ENCODE measurements at regions not wholly inside any gene's neighbourhood (a gene's known extent, or its start where the extent isn't known, plus 50 kb on each side); places are given as distances from the start of the nearest gene placed in this dataset.

DNA sequence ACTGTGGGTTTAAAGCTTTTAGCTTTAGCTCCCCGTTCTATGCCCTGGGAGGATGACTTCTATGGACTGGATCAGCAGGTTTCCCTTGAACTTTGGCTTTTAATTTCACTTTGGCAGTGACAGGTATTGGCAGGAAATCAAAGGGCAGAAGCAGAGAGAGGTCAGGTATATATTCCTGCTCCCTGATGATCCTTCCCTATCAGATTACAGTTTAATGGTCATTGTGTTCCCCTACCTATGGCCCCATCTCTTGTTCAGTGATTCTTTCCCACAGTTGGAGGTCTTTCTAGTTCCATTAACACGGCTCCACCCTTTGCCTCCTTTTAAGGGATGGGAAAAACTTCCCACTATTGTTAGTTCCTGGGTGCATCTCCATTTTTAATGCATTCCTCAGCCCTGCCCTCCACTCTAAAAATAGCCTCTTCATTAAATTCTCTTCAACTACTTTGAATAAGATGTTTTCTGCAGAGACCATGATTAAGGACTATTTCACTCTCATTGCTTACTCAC lies 107.8 kb upstream of the TMEM47 start:
- no peaks in the 10 kb centered on the region for H4K20me1 ChIP-seq (ENCODE audit: insufficient read depth, poor library complexity, severe bottlenecking)
- no peak overlapping the region for H2AFZ ChIP-seq
- no peaks in the 10 kb centered on the region for H3K79me2 ChIP-seq
- H3K4me1 ChIP-seq (ENCODE audit: insufficient read depth) = no peaks in the 10 kb centered on the region
- no peak overlapping the region for H3K4me2 ChIP-seq
- H3K36me3 ChIP-seq (replicated peaks; ENCODE audit: insufficient read depth, low read depth) = no peaks in the 10 kb centered on the region
- 59% methylated on average over 2 of the region's 2 CpGs for WGBS (ENCODE audit: low lambda C conversion rate, missing lambda C conversion rate)
- no peak overlapping the region for H3K4me3 ChIP-seq
- H3K9me3 ChIP-seq (ENCODE audit: low read depth) = no peaks in the 10 kb centered on the region
- TF ChIP-seq CTCF (IDR thresholded peaks at IDR 0.05; ENCODE audit: poor library complexity) (no peak), EZH2 (IDR thresholded peaks at IDR 0.05; ENCODE audit: borderline replicate concordance) (no peak), EZH2phosphoT487 (IDR thresholded peaks at IDR 0.05; ENCODE audit: low read depth, severe bottlenecking, unreplicated experiment) (no peak)
- DNase-seq (ENCODE audit: low spot score) = no peak
- H3K9me2 ChIP-seq (replicated peaks; ENCODE audit: insufficient read depth) = no peaks in the 10 kb centered on the region
- no peaks in the 10 kb centered on the region for H3K27me3 ChIP-seq
- H3K27ac ChIP-seq = no peak overlapping the region

GRCh38 chrX:34768290-34768689 lies 111.2 kb upstream of the TMEM47 start:
- H3K4me3 ChIP-seq = no peak overlapping the region
- no peaks in the 10 kb centered on the region for H3K4me1 ChIP-seq (ENCODE audit: insufficient read depth)
- WGBS (ENCODE audit: low lambda C conversion rate, missing lambda C conversion rate) = 92% methylated on average over 2 of the region's 2 CpGs

GRCh38 chrX:34770511-34770910 lies 113.4 kb upstream of the TMEM47 start:
- Histone ChIP-seq H3K36me3 (replicated peaks; ENCODE audit: insufficient read depth, low read depth) (no peaks in the 10 kb centered on the region), H3K4me3 (no peak overlapping the region), H3K27ac (no peak overlapping the region), H2AFZ (no peak overlapping the region), H4K20me1 (ENCODE audit: insufficient read depth, poor library complexity, severe bottlenecking) (no peaks in the 10 kb centered on the region), H3K9me3 (ENCODE audit: low read depth) (no peaks in the 10 kb centered on the region), H3K27me3 (no peaks in the 10 kb centered on the region), H3K79me2 (no peaks in the 10 kb centered on the region), H3K4me2 (no peak overlapping the region), H3K9me2 (replicated peaks; ENCODE audit: insufficient read depth) (no peaks in the 10 kb centered on the region), H3K4me1 (ENCODE audit: insufficient read depth) (no peaks in the 10 kb centered on the region)
- TF ChIP-seq CTCF (IDR thresholded peaks at IDR 0.05; ENCODE audit: poor library complexity) (no peak), EZH2 (IDR thresholded peaks at IDR 0.05; ENCODE audit: borderline replicate concordance) (no peak), EZH2phosphoT487 (IDR thresholded peaks at IDR 0.05; ENCODE audit: low read depth, severe bottlenecking, unreplicated experiment) (no peak)
- DNase-seq (ENCODE audit: low spot score) = no peak
- WGBS (ENCODE audit: low lambda C conversion rate, missing lambda C conversion rate) = 95% methylated on average over 1 of the region's 1 CpG

More at GRCh38 chrX:34768290-34768689, 111.2 kb upstream of the TMEM47 start:
- TF ChIP-seq EZH2 (IDR thresholded peaks at IDR 0.05; ENCODE audit: borderline replicate concordance) (no peak), CTCF (IDR thresholded peaks at IDR 0.05; ENCODE audit: poor library complexity) (no peak), EZH2phosphoT487 (IDR thresholded peaks at IDR 0.05; ENCODE audit: low read depth, severe bottlenecking, unreplicated experiment) (no peak)
- Histone ChIP-seq H3K9me3 (ENCODE audit: low read depth) (no peaks in the 10 kb centered on the region), H3K79me2 (no peaks in the 10 kb centered on the region), H3K27me3 (no peaks in the 10 kb centered on the region), H2AFZ (no peak overlapping the region), H3K36me3 (replicated peaks; ENCODE audit: insufficient read depth, low read depth) (no peaks in the 10 kb centered on the region), H3K9me2 (replicated peaks; ENCODE audit: insufficient read depth) (no peaks in the 10 kb centered on the region), H3K4me2 (no peak overlapping the region), H3K27ac (no peak overlapping the region), H4K20me1 (ENCODE audit: insufficient read depth, poor library complexity, severe bottlenecking) (no peaks in the 10 kb centered on the region)
- no peak for DNase-seq (ENCODE audit: low spot score)

GRCh38 chrX:34778916-34779315 lies 121.8 kb upstream of the TMEM47 start:
- WGBS (ENCODE audit: low lambda C conversion rate, missing lambda C conversion rate) = 76% methylated on average over 2 of the region's 2 CpGs
- no peak overlapping the region for H3K4me3 ChIP-seq
- no peak overlapping the region for H3K4me2 ChIP-seq
- H2AFZ ChIP-seq = no peak overlapping the region
- H3K4me1 ChIP-seq (ENCODE audit: insufficient read depth) = no peaks in the 10 kb centered on the region
- no peaks in the 10 kb centered on the region for H3K27me3 ChIP-seq
- H3K36me3 ChIP-seq (replicated peaks; ENCODE audit: insufficient read depth, low read depth) = no peaks in the 10 kb centered on the region
- H4K20me1 ChIP-seq (ENCODE audit: insufficient read depth, poor library complexity, severe bottlenecking) = no peaks in the 10 kb centered on the region
- H3K9me3 ChIP-seq (ENCODE audit: low read depth) = no peaks in the 10 kb centered on the region
- TF ChIP-seq EZH2phosphoT487 (IDR thresholded peaks at IDR 0.05; ENCODE audit: low read depth, severe bottlenecking, unreplicated experiment) (no peak), EZH2 (IDR thresholded peaks at IDR 0.05; ENCODE audit: borderline replicate concordance) (no peak), CTCF (IDR thresholded peaks at IDR 0.05; ENCODE audit: poor library complexity) (no peak)
- H3K27ac ChIP-seq = no peak overlapping the region
- no peak for DNase-seq (ENCODE audit: low spot score)
- no peaks in the 10 kb centered on the region for H3K79me2 ChIP-seq
- H3K9me2 ChIP-seq (replicated peaks; ENCODE audit: insufficient read depth) = no peaks in the 10 kb centered on the region
